OCI-LY3 (cell line): ENCODE measurements at regions not wholly inside any gene's neighbourhood (a gene's known extent, or its start where the extent isn't known, plus 50 kb on each side); places are given as distances from the start of the nearest gene placed in this dataset.

Source experiments
- EZH2phosphoT487 ChIP-seq: fragments of 200-600 bp; shearing (Covaris generic); IDR thresholded peaks from 2 replicates; pipeline ENCODE4 v1.6.1; 2018; ENCODE audit warnings: antibody characterized with exemption, mixed run types, low read depth
- TF ChIP-seq, protein P1 (sequence below): fragments of 200-600, 300-600 bp; sonication (generic); IDR thresholded peaks from 2 replicates; pipeline ENCODE4 v1.5.1; 2014; ENCODE audit warnings: antibody characterized with exemption, low read length, low read depth

DNA sequence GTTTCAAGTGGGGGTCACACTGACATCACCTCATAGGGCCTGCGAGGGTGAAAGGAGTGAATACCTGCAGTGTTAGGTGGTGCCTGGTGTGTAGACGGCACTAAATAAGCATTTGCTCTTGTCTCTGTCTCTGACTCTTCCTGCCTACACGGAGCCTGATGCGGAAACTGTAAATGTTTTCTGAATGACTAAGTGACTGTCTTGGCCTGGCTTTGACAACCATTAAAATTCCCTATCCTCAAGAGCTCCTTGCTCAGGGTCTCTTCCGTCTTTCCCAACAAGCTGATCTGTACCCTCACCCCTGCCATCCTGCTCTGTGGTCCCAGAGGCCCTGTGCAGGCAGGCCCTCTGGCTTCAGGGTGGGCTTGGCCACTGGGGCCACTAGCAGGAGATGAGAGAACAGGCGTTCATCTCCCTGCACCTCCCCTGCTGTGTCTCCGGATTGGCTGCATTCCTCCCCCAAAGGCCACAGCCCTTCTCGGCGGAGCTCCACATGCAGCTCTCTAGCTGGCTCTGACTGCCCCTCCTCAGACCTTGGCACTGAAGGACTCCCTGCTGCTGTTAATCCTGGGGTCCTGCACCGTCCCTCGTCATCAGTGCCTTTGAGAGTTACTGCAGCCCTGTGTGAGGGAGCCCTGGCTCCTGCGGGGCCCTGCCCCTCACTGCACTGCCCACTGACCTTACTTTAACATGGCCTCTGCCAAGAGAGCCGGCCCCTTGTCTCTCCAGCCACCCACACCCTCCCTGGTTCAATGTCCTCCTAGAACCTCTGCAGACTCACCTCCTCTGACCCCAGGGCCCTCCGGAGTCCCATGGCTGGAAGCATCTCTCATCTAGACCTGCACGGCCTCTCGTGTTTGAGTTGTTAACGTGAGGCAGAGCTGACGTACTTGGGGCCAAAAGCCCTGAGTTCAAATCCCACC is 211.1 kb downstream of the MATN1 start:
- TF ChIP-seq, protein P1, sequence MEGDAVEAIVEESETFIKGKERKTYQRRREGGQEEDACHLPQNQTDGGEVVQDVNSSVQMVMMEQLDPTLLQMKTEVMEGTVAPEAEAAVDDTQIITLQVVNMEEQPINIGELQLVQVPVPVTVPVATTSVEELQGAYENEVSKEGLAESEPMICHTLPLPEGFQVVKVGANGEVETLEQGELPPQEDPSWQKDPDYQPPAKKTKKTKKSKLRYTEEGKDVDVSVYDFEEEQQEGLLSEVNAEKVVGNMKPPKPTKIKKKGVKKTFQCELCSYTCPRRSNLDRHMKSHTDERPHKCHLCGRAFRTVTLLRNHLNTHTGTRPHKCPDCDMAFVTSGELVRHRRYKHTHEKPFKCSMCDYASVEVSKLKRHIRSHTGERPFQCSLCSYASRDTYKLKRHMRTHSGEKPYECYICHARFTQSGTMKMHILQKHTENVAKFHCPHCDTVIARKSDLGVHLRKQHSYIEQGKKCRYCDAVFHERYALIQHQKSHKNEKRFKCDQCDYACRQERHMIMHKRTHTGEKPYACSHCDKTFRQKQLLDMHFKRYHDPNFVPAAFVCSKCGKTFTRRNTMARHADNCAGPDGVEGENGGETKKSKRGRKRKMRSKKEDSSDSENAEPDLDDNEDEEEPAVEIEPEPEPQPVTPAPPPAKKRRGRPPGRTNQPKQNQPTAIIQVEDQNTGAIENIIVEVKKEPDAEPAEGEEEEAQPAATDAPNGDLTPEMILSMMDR = no peak
- TF ChIP-seq EZH2phosphoT487 = no peak
